ENCODE measurements at regions not wholly inside any gene's neighbourhood (a gene's known extent, or its start where the extent isn't known, plus 50 kb on each side); places are given as distances from the start of the nearest gene placed in this dataset.

DNA sequence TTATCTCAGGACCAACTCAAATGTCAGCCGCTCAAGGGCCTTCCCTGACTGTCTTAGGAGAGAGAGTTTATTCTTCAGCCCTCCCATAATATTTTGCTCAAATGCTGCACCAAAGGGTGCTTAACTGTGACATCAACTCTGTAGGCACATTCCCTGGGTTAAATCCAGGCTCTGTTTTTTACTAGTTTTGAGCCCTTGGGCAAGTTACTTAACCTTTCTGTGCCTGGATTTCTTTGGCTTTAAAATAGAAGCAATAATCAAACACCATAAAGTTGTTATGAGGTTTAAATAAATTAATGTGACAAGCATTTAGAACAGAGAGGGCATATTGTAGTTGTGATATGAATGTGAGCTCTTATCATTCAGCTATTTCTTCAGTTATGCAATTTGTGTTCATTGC is 54.2 kb upstream of the LIMCH1 start (continued):
- no peak for TF ChIP-seq REST (IDR thresholded peaks at IDR 0.05; ENCODE audit: unreplicated experiment)

DNA sequence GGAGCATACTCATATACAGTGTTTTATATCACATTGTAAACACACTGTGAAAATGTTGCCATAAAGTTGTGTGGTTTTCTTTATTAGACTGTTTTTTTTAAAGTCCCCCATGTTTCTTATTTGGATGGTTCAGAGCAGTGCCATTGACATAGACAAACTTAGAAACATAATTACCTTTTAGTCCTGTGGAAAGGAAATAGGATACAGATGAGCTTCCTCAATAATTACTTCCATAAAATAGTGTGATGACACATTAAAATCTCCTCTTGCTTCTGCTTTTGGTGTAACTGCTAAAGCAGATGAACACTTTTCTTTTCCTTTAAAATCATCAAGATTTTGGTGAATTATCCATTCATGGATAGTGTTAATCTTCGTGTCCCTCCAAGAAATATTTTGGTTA is 52.9 kb upstream of the LIMCH1 start:
- no peak overlapping the region for H3K27ac ChIP-seq (ENCODE audit: low read depth)
- no peaks in the 10 kb centered on the region for H3K4me1 ChIP-seq (ENCODE audit: insufficient read depth)
- H3K27me3 ChIP-seq (ENCODE audit: insufficient read depth): no peaks in the 10 kb centered on the region
- no peaks in the 10 kb centered on the region for H4K20me1 ChIP-seq (replicated peaks; ENCODE audit: insufficient read depth)
- 0 out of 2 replicates have a peak, but pooled peaks cover 4% of the 10 kb centered on the region for H3K9me2 ChIP-seq (ENCODE audit: insufficient read depth)
- no peaks in the 10 kb centered on the region for H3F3A ChIP-seq (replicated peaks; ENCODE audit: low read depth)
- H3K4me1 Mint-ChIP-seq: no peaks in the 10 kb centered on the region
- ATAC-seq: no peak
- H3K27me3 Mint-ChIP-seq (ENCODE audit: insufficient read depth, low read depth, poor library complexity): no peaks in the 10 kb centered on the region
- H3K79me2 ChIP-seq (replicated peaks; ENCODE audit: insufficient read depth): no peaks in the 10 kb centered on the region
- no peaks in the 10 kb centered on the region for H3K36me3 Mint-ChIP-seq (ENCODE audit: low read depth)
- no peak for DNase-seq (ENCODE audit: low spot score)
- H3K27ac Mint-ChIP-seq: no peak overlapping the region
- no peak overlapping the region for H3K4me3 ChIP-seq
- H3K4me3 Mint-ChIP-seq: no peak overlapping the region
- peaks cover 2% of the 10 kb centered on the region; the same call in 2 of the 3 replicates for H3K9me3 Mint-ChIP-seq
- no peak overlapping the region for H3K4me2 ChIP-seq
- no peak overlapping the region for H2AFZ ChIP-seq
- no peaks in the 10 kb centered on the region for H3K36me3 ChIP-seq (ENCODE audit: insufficient read depth)
- TF ChIP-seq NANOG (IDR thresholded peaks at IDR 0.05; ENCODE audit: borderline replicate concordance) (no peak), POLR2AphosphoS5 (IDR thresholded peaks at IDR 0.05; ENCODE audit: low read depth) (no peak), EZH2phosphoT487 (IDR thresholded peaks at IDR 0.05; ENCODE audit: unreplicated experiment) (no peak), ZNF331 (CRISPR knock-in tag; IDR thresholded peaks at IDR 0.05; ENCODE audit: low read depth) (no peak), REST (IDR thresholded peaks at IDR 0.05; ENCODE audit: unreplicated experiment) (no peak), ZNF114 (CRISPR knock-in tag; IDR thresholded peaks at IDR 0.05) (no peak), EZH2 (IDR thresholded peaks at IDR 0.05; ENCODE audit: low read depth, unreplicated experiment) (no peak), CREB1 (CRISPR knock-in tag; IDR thresholded peaks at IDR 0.05; ENCODE audit: low read depth) (no peak)
- TF ChIP-seq, protein P1, sequence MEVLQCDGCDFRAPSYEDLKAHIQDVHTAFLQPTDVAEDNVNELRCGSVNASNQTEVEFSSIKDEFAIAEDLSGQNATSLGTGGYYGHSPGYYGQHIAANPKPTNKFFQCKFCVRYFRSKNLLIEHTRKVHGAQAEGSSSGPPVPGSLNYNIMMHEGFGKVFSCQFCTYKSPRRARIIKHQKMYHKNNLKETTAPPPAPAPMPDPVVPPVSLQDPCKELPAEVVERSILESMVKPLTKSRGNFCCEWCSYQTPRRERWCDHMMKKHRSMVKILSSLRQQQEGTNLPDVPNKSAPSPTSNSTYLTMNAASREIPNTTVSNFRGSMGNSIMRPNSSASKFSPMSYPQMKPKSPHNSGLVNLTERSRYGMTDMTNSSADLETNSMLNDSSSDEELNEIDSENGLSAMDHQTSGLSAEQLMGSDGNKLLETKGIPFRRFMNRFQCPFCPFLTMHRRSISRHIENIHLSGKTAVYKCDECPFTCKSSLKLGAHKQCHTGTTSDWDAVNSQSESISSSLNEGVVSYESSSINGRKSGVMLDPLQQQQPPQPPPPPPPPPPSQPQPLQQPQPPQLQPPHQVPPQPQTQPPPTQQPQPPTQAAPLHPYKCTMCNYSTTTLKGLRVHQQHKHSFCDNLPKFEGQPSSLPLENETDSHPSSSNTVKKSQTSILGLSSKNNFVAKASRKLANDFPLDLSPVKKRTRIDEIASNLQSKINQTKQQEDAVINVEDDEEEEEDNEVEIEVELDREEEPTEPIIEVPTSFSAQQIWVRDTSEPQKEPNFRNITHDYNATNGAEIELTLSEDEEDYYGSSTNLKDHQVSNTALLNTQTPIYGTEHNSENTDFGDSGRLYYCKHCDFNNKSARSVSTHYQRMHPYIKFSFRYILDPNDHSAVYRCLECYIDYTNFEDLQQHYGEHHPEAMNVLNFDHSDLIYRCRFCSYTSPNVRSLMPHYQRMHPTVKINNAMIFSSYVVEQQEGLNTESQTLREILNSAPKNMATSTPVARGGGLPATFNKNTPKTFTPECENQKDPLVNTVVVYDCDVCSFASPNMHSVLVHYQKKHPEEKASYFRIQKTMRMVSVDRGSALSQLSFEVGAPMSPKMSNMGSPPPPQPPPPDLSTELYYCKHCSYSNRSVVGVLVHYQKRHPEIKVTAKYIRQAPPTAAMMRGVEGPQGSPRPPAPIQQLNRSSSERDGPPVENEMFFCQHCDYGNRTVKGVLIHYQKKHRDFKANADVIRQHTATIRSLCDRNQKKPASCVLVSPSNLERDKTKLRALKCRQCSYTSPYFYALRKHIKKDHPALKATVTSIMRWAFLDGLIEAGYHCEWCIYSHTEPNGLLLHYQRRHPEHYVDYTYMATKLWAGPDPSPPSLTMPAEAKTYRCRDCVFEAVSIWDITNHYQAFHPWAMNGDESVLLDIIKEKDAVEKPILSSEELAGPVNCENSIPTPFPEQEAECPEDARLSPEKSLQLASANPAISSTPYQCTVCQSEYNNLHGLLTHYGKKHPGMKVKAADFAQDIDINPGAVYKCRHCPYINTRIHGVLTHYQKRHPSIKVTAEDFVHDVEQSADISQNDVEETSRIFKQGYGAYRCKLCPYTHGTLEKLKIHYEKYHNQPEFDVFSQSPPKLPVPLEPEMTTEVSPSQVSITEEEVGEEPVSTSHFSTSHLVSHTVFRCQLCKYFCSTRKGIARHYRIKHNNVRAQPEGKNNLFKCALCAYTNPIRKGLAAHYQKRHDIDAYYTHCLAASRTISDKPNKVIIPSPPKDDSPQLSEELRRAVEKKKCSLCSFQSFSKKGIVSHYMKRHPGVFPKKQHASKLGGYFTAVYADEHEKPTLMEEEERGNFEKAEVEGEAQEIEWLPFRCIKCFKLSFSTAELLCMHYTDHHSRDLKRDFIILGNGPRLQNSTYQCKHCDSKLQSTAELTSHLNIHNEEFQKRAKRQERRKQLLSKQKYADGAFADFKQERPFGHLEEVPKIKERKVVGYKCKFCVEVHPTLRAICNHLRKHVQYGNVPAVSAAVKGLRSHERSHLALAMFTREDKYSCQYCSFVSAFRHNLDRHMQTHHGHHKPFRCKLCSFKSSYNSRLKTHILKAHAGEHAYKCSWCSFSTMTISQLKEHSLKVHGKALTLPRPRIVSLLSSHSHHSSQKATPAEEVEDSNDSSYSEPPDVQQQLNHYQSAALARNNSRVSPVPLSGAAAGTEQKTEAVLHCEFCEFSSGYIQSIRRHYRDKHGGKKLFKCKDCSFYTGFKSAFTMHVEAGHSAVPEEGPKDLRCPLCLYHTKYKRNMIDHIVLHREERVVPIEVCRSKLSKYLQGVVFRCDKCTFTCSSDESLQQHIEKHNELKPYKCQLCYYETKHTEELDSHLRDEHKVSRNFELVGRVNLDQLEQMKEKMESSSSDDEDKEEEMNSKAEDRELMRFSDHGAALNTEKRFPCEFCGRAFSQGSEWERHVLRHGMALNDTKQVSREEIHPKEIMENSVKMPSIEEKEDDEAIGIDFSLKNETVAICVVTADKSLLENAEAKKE (CRISPR knock-in tag; IDR thresholded peaks at IDR 0.05): no peak
- TF ChIP-seq, protein P2, sequence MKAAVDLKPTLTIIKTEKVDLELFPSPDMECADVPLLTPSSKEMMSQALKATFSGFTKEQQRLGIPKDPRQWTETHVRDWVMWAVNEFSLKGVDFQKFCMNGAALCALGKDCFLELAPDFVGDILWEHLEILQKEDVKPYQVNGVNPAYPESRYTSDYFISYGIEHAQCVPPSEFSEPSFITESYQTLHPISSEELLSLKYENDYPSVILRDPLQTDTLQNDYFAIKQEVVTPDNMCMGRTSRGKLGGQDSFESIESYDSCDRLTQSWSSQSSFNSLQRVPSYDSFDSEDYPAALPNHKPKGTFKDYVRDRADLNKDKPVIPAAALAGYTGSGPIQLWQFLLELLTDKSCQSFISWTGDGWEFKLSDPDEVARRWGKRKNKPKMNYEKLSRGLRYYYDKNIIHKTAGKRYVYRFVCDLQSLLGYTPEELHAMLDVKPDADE (IDR thresholded peaks at IDR 0.05): no peak
